HepG2 (cell line): ENCODE measurements at regions not wholly inside any gene's neighbourhood (a gene's known extent, or its start where the extent isn't known, plus 50 kb on each side); places are given as distances from the start of the nearest gene placed in this dataset.

Source experiments
- CREB1 ChIP-seq, 2 experiments: fragments of 450-650 bp in 1 of 2; IDR thresholded peaks; 2 replicates each; pipeline ENCODE4 v1.6.1; 2016 to 2017; ENCODE audit warnings: control low read depth in 1 of 2, mild to moderate bottlenecking in 1 of 2, missing compliant biosample characterization in 1 of 2, missing genetic modification characterization in 1 of 2
- GABPA ChIP-seq, 2 experiments: IDR thresholded peaks; 2 replicates each; pipeline ENCODE4 v1.6.1; 2011 to 2016; ENCODE audit warnings: low read depth in 2 of 2, low read length in 1 of 2, missing biosample characterization in 1 of 2, missing genetic modification characterization in 1 of 2
- ONECUT2 ChIP-seq: sonication (generic); formaldehyde crosslinking; IDR thresholded peaks from 2 replicates; pipeline ENCODE4 v1.4.0; 2020; ENCODE audit warnings: missing genetic modification reagents
- RFX1 ChIP-seq: fragments of 450-650 bp; IDR thresholded peaks from 2 replicates; pipeline ENCODE4 v1.6.1; 2017
- TBX2 ChIP-seq: sonication (generic); formaldehyde crosslinking; IDR thresholded peaks from 2 replicates; pipeline ENCODE4 v1.5.0; 2020; ENCODE audit warnings: missing genetic modification reagents, mild to moderate bottlenecking, borderline replicate concordance
- ZBTB33 ChIP-seq: sonication (generic); formaldehyde crosslinking; IDR thresholded peaks from 2 replicates; pipeline ENCODE4 v1.4.0; 2020; ENCODE audit warnings: missing genetic modification reagents
- ZFP36L2 ChIP-seq: sonication (generic); formaldehyde crosslinking; IDR thresholded peaks from 2 replicates; pipeline ENCODE4 v1.4.0; 2020; ENCODE audit warnings: missing genetic modification reagents
- ZNF253 ChIP-seq: sonication (generic); formaldehyde crosslinking; IDR thresholded peaks from 2 replicates; pipeline ENCODE4 v1.8.0; 2022; ENCODE audit warnings: mild to moderate bottlenecking, missing genetic modification reagents, borderline replicate concordance
- TF ChIP-seq, protein P1 (sequence below): sonication (generic); formaldehyde crosslinking; IDR thresholded peaks from 2 replicates; pipeline ENCODE4 v1.5.0; 2020; ENCODE audit warnings: mild to moderate bottlenecking, missing genetic modification reagents, moderate library complexity

GRCh38 chr18:38368886-38369285 is 803.3 kb upstream of the CELF4 start:
- TF ChIP-seq ZFP36L2 (CRISPR knock-in tag) (no peak), GABPA (IDR thresholded peaks at IDR 0.05; ENCODE audit: low read depth, low read length) (no peak), GABPA (CRISPR knock-in tag; IDR thresholded peaks at IDR 0.05; ENCODE audit: low read depth) (no peak), TBX2 (CRISPR knock-in tag) (no peak), RFX1 (no peak), CREB1 (IDR thresholded peaks at IDR 0.05) (no peak), CREB1 (CRISPR knock-in tag; IDR thresholded peaks at IDR 0.05) (no peak), ZBTB33 (no peak), ONECUT2 (CRISPR knock-in tag) (no peak), ZNF253 (CRISPR knock-in tag) (no peak)
- TF ChIP-seq, protein P1, sequence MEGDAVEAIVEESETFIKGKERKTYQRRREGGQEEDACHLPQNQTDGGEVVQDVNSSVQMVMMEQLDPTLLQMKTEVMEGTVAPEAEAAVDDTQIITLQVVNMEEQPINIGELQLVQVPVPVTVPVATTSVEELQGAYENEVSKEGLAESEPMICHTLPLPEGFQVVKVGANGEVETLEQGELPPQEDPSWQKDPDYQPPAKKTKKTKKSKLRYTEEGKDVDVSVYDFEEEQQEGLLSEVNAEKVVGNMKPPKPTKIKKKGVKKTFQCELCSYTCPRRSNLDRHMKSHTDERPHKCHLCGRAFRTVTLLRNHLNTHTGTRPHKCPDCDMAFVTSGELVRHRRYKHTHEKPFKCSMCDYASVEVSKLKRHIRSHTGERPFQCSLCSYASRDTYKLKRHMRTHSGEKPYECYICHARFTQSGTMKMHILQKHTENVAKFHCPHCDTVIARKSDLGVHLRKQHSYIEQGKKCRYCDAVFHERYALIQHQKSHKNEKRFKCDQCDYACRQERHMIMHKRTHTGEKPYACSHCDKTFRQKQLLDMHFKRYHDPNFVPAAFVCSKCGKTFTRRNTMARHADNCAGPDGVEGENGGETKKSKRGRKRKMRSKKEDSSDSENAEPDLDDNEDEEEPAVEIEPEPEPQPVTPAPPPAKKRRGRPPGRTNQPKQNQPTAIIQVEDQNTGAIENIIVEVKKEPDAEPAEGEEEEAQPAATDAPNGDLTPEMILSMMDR (CRISPR knock-in tag): no peak
